AG08395 (cell line): ENCODE measurements at regions not wholly inside any gene's neighbourhood (a gene's known extent, or its start where the extent isn't known, plus 50 kb on each side); places are given as distances from the start of the nearest gene placed in this dataset.
"Not testable (repeated sequence)": the region's sequence is repeated elsewhere in the genome, so short reads cannot be mapped to it uniquely, and the experiment has no call there.

Source experiments
- DNase-seq: peaks from one replicate; pipeline ENCODE4 v3.0.0; 2012; ENCODE audit warnings: mixed read lengths, low spot score

- no peak for DNase-seq
Observed at GRCh38 chr5:30368064-30368463, 825.4 kb upstream of the CDH6 start.

GRCh38 chr5:30365031-30365430, 828.5 kb upstream of the CDH6 start:
- not testable (repeated sequence) for DNase-seq

- DNase-seq, result no peak
Observed at GRCh38 chr5:30357371-30357770, 836.1 kb upstream of the CDH6 start.

- DNase-seq, result no peak
Observed at GRCh38 chr5:30355675-30356074, 837.8 kb upstream of the CDH6 start.

- DNase-seq, result no peak
Observed at GRCh38 chr5:30347858-30348257, 845.6 kb upstream of the CDH6 start.

GRCh38 chr5:30345539-30346345, 847.7 kb upstream of the CDH6 start:
- not testable (repeated sequence) for DNase-seq

- DNase-seq, result no peak
Observed at GRCh38 chr5:30343707-30344106, 849.8 kb upstream of the CDH6 start.

- DNase-seq, result no peak
Observed at GRCh38 chr5:30341466-30341865, 852.0 kb upstream of the CDH6 start.

GRCh38 chr5:30337084-30337573, 856.4 kb upstream of the CDH6 start:
- DNase-seq, result no peak

GRCh38 chr5:30331534-30331933, 862.0 kb upstream of the CDH6 start:
- DNase-seq, result no peak

- DNase-seq, result no peak
Observed at GRCh38 chr5:30325795-30326194, 867.7 kb upstream of the CDH6 start.

GRCh38 chr5:30324083-30324482, 869.4 kb upstream of the CDH6 start:
- no peak for DNase-seq

- DNase-seq, result no peak
Observed at GRCh38 chr5:30287890-30288289, 905.6 kb upstream of the CDH6 start.

GRCh38 chr5:30279237-30279636, 914.2 kb upstream of the CDH6 start:
- DNase-seq, result no peak

GRCh38 chr5:30267026-30267425, 926.5 kb upstream of the CDH6 start:
- no peak for DNase-seq

- no peak for DNase-seq
Observed at GRCh38 chr5:30239331-30240022, 954.0 kb upstream of the CDH6 start.

GRCh38 chr5:30237189-30237588, 956.3 kb upstream of the CDH6 start:
- DNase-seq, result no peak

- DNase-seq, result no peak
Observed at GRCh38 chr5:30209755-30210154, 983.7 kb upstream of the CDH6 start.

- no peak for DNase-seq
Observed at GRCh38 chr5:30197662-30198061, 995.8 kb upstream of the CDH6 start.

GRCh38 chr5:30195036-30195435, 998.5 kb upstream of the CDH6 start:
- no peak for DNase-seq

- no peak for DNase-seq
Observed at GRCh38 chr5:30194595-30194994, 998.9 kb upstream of the CDH6 start.

GRCh38 chr5:30183795-30184194, 1009.7 kb upstream of the CDH6 start:
- no peak for DNase-seq

- no peak for DNase-seq
Observed at GRCh38 chr5:30156156-30156555, 1037.3 kb upstream of the CDH6 start.
